GM13977 (cell line): ENCODE measurements at regions not wholly inside any gene's neighbourhood (a gene's known extent, or its start where the extent isn't known, plus 50 kb on each side); places are given as distances from the start of the nearest gene placed in this dataset.

Source experiments
- DNase-seq: peaks from one replicate; pipeline ENCODE4 v3.0.0; 2012; ENCODE audit warnings: low spot score
- in situ Hi-C: fragments of 300-500 bp; cut with MboI; formaldehyde crosslinking; loops from one replicate; pipeline ENCODE4 v1.12.0; 2022; ENCODE audit warnings: low sequenced_read_pairs, low pct_unique_long_range_greater_than_20kb, mixed read lengths, inconsistent platforms; ENCODE audit not compliant: unreplicated experiment
- TF ChIP-seq, protein P1 (sequence below): IDR thresholded peaks from 2 replicates; pipeline ENCODE4 v1.5.1; 2012; ENCODE audit warnings: mild to moderate bottlenecking, control low read depth; ENCODE audit not compliant: insufficient read depth; ENCODE audit errors: extremely low read depth, missing control alignments

DNA sequence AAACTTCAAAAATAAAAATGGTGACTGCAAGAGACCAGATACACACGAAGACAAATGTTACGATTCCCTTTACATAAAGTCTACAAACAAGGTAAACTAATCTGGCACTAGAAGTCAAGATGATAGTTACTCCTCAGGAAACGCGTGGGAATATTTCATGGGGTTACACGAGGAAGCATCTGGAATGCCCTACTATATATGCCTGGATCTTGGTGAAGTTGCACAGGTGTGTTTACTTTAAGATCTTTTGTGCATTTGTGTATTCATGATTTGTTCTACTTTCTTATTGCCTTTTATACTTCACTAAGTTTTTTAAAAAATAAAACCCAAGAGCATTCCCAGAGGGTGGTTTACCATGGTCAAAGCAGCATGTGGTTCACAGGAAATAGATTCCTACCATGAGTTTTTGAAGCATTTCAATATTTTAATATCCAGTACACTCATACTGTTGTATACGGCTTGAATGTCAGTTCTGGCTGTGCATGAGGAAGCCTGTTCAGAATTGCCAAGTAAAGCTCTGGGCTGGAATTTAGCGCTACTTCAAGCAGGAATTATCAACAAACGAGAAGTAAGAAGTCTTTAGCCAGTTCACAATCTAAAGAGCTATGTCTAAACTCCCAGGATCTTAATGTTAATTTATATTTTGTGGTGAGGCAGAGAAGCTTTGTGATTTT, 239.8 kb upstream of the KLHL1 start:
- in situ Hi-C loops = no loop called here
- TF ChIP-seq, protein P1, sequence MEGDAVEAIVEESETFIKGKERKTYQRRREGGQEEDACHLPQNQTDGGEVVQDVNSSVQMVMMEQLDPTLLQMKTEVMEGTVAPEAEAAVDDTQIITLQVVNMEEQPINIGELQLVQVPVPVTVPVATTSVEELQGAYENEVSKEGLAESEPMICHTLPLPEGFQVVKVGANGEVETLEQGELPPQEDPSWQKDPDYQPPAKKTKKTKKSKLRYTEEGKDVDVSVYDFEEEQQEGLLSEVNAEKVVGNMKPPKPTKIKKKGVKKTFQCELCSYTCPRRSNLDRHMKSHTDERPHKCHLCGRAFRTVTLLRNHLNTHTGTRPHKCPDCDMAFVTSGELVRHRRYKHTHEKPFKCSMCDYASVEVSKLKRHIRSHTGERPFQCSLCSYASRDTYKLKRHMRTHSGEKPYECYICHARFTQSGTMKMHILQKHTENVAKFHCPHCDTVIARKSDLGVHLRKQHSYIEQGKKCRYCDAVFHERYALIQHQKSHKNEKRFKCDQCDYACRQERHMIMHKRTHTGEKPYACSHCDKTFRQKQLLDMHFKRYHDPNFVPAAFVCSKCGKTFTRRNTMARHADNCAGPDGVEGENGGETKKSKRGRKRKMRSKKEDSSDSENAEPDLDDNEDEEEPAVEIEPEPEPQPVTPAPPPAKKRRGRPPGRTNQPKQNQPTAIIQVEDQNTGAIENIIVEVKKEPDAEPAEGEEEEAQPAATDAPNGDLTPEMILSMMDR = no peak
- DNase-seq = no peak

DNA sequence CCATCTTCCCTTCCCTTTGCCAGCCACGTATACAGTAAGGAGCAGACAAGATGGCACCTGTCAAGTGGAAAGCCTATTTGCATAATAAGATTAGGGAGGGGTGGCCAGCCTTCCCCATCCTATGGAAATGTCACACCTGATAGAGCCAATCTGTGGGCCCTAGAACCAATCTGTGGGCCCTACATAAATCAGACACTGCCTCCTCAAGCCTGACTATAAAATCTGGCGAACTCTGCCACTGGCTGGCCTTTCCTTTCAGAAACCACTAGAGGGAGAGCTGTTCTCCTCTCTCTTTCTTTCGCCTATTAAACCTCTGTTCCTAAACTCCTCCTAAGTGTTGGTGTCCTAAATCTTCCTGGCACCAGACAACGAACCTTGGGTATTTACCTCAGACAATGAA, 231.5 kb upstream of the KLHL1 start:
- TF ChIP-seq, protein P1 = peak; percentile 31
- DNase-seq = no peak
- in situ Hi-C loops = no loop called here

DNA sequence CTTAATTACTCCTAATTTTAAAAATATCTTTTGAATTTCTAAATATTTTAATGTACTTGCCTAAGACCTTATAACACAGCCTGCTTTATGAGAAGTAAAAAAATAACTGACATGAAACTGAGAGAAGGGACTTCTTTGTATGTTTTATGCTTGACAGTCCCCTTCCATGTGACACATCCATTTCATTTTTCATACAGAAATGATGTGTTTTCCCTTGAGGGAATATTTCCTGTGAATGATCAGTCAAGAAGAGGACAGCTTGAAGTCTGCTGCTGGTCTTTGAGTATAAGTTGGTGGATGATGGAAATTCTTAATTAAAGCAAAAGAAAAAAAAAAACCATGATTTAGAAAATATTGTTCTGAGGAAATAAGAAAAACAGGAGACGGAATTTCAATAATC, 230.4 kb upstream of the KLHL1 start:
- TF ChIP-seq, protein P1 = no peak
- in situ Hi-C loops = no loop called here
- DNase-seq = no peak

DNA sequence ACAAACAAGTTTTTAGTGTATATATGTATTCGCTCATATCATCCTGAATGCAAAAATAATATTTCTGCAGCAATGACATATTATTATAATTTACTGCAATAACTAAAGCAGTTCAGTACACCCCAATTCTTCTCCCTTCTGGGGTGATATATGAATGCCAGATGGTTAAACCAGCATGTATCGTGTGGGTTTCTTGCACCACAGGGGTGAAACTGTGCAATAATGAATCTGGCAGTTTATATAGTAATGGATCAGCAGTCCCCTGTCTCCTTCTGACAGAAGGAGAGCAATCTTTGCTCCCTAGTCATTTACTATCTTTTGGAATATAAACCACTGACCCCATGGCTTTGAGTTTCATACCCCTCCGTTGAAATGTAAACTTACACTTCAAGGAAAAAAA, 228.6 kb upstream of the KLHL1 start:
- no peak for DNase-seq
- TF ChIP-seq, protein P1 = no peak
- in situ Hi-C loops = no loop called here

DNA sequence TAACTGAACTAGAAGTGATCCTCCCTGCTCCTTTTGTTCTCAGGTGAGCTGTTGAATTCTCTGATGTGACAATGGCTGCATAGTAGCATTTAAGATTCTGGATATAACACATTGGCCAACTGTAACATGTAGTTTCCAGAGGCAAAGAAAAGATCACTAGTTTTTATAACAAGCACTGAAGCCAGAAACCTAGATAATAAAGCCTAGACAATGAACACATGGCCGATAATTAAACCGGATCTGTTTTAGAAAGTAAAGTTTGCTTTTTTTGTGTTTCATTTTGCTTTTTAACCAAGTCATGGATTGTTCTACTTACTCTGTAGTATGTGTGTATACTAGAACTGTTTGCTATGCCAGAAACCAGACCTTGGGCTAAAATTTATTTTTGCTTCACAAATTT, 225.5 kb upstream of the KLHL1 start:
- TF ChIP-seq, protein P1 = no peak
- no peak for DNase-seq
- in situ Hi-C loops = no loop called here

DNA sequence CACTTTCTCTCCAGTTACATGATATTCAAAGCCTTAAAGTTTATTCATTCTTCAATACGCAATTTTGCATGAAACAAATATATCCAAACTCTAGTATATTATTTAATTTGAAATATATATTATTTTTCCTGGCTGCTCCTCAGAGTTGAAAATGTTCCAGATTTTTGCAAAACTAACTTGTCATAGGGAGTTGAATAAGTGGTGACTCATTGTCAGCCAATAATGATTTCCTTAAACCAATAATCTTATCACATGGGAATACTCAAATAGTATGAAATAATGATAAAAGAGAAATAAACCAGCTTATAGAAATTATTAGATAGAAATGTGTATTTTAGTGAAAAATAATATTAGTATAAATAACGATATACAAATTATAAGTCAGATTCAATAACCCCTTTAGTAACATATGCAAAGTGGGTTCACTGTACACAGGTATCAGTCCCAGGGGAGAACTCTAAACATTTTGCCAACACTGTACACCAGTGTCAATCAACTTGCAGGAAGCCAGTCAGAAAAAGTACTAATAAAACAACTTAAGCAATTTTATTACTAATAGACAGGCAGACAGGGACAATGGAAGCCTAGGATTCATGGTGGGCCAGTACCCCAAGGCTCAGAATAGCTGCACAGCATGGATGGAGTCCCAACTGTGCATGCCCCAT, 222.6 kb upstream of the KLHL1 start:
- TF ChIP-seq, protein P1 = no peak

DNA sequence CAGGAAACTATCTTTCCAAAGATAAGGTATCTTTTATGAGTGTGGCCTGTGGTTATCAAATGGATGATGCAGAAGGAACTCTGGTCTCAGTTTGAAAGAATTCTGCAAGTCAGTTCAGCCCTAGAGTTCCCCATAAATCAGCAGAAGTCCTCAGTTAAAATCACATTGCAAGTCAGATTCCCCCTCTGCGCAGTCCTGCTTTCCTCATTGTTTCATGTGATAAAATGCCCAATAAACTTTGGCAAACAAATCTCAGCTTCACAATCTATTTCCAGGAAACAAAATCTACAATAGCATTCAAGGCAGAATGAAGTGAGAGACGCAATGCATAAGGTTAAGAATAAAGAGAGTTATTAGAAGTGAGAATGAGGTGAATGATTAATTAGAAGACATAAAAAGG, 216.3 kb upstream of the KLHL1 start:
- TF ChIP-seq, protein P1 = no peak
- in situ Hi-C loops = no loop called here
- DNase-seq = no peak

More for the DNA sequence above, 222.6 kb upstream of the KLHL1 start:
- in situ Hi-C loops = no loop called here
- DNase-seq = no peak
